ENCODE measurements at regions not wholly inside any gene's neighbourhood (a gene's known extent, or its start where the extent isn't known, plus 50 kb on each side); places are given as distances from the start of the nearest gene placed in this dataset.
"Not testable (repeated sequence)": the region's sequence is repeated elsewhere in the genome, so short reads cannot be mapped to it uniquely, and the experiment has no call there.

DNA sequence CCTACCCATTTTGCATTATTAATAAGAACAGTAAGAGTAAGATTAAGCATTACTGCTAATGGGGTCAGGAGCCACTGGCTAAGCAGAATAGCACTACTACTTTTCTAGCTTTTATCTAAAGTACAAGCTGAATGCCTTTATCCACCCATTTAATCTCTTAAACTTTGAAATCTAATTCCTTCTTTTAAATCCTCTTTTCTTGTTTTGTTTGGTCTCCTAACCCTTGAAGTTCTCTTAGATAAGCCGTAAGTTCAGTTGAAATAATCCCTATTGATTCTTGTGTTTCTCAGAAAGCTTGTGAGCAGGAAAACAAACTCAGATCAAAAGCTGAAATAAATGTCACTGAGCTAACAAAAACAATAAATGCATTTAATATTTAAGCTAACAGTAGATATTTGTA, 380.2 kb downstream of the TBC1D32 start:
- no peak for ATAC-seq
- Mint-ChIP-seq H3K27ac (no peak overlapping the region), H3K9me3 (ENCODE audit: low read depth) (no peaks in the 10 kb centered on the region), H3K4me3 (no peak overlapping the region), H3K4me1 (no peaks in the 10 kb centered on the region), H3K36me3 (ENCODE audit: low read depth) (no peaks in the 10 kb centered on the region), H3K27me3 (peaks cover 2% of the 10 kb centered on the region)
- intact Hi-C loops (cut with DNase I, micrococcal nuclease) = no loop called here
- ChIA-PET POLR2A (interaction anchor here (0.6 kb wide), 1 partner anchor 179 kb away, joined by 3 read pairs; no protein-coding TSS in a partner anchor), CTCF (no interaction called here)
- no peak for DNase-seq

- intact Hi-C loops (cut with DNase I, micrococcal nuclease) = no loop called here
- CTCF ChIA-PET = no interaction called here
- no peak overlapping the region for H3K4me3 Mint-ChIP-seq
- peaks cover 2% of the 10 kb centered on the region for H3K27me3 Mint-ChIP-seq
- H3K36me3 Mint-ChIP-seq (ENCODE audit: low read depth) = no peaks in the 10 kb centered on the region
- DNase-seq = no peak
- no peak overlapping the region for H3K27ac Mint-ChIP-seq
- H3K9me3 Mint-ChIP-seq (ENCODE audit: low read depth) = no peaks in the 10 kb centered on the region
- H3K4me1 Mint-ChIP-seq = no peaks in the 10 kb centered on the region
- no peak for ATAC-seq
- POLR2A ChIA-PET = no interaction called here
Measured at GRCh38 chr6:120951258-120951657, 383.0 kb downstream of the TBC1D32 start.

DNA sequence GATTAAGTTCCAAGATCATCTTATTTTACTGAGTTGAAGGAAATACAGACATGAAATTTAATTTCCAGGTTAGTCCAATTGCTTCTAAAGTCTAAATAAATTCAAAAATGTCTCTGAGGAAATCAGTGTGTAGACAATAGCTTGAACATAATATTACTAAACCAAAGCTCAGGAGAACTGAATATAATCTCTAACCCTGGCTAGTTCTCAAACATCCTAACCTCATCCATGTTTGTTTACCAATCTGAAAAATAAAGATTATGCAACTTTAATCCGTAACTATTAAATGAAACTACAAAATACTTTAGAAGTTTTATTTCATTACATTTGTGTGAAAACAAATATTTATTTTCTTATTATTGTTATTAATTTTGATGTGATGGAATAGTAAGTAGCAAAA, 387.2 kb downstream of the TBC1D32 start:
- ChIA-PET CTCF (no interaction called here), POLR2A (no interaction called here)
- Mint-ChIP-seq H3K9me3 (ENCODE audit: low read depth) (no peaks in the 10 kb centered on the region), H3K36me3 (ENCODE audit: low read depth) (no peaks in the 10 kb centered on the region), H3K4me1 (no peaks in the 10 kb centered on the region), H3K4me3 (no peak overlapping the region), H3K27ac (no peak overlapping the region), H3K27me3 (no peaks in the 10 kb centered on the region)
- intact Hi-C loops (cut with DNase I, micrococcal nuclease) = no loop called here
- DNase-seq (no peak), ATAC-seq (no peak)

DNA sequence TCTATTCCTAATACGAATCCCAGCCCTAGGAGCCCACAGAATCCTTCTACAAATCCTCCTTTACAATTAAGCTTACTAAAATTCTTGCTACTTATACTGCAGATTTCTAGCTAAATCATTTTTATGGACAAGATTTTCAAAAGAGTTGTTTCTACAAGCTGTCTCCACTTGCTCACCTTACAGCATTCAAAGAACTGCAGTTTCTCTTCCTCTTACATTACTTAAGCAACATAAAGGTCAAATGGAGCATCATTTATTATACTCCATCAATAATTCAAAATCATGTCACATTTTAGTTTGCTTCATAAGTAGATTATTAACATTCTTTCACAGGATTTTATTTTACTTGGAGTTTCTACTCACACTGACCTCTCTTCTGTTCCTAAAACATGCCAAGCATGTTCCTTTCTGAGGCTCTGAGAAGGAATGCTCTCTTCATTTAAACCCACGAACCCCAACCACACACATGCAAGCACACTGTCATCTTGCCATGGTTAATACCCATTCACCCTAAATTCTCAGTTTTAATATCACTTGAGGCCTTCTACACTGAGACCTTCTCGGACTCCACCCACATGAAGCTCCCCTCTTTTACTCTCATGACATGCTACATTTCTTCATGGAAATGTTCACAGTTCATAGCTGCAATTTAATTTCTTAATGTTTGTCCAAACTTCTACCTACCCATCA, 388.2 kb downstream of the TBC1D32 start:
- intact Hi-C loops (cut with DNase I, micrococcal nuclease) = no loop called here
- Mint-ChIP-seq H3K4me1 (no peaks in the 10 kb centered on the region), H3K27me3 (no peaks in the 10 kb centered on the region), H3K36me3 (ENCODE audit: low read depth) (no peaks in the 10 kb centered on the region), H3K9me3 (ENCODE audit: low read depth) (no peaks in the 10 kb centered on the region), H3K27ac (no peak overlapping the region), H3K4me3 (no peak overlapping the region)
- POLR2A ChIA-PET = no interaction called here
- DNase-seq (no peak), ATAC-seq (no peak)
- CTCF ChIA-PET = no interaction called here

DNA sequence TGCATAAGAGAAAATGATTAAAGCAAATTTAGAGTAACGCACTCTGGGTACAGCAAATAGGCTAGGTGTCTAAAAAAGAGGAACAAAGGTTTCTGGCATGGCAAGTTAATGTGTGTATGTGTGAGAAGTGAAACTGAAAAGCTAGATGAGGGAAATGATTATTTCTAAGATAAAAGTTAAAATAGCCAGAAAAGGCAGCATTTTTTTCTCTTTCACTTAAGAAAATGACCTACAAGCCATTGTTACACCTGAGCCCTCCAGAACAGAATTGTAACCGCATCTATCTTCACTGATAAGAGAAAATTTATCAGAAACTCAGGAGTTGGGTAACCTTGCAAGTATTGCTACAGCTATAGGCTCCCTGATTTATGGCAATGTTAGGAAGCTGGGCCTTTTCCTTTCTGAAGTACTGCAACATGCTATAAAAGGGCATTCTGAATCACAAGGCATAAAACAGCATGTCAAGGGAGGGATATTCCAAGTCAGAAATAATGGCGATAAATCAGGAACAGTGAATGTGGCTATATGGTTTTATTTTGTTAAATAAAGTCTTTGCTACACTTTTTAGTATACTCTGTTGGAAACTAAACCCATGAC, 395.3 kb downstream of the TBC1D32 start:
- no peak for DNase-seq
- Mint-ChIP-seq H3K4me3 (no peak overlapping the region), H3K36me3 (ENCODE audit: low read depth) (no peaks in the 10 kb centered on the region), H3K9me3 (ENCODE audit: low read depth) (no peaks in the 10 kb centered on the region), H3K4me1 (no peaks in the 10 kb centered on the region), H3K27ac (no peak overlapping the region), H3K27me3 (no peaks in the 10 kb centered on the region)
- ChIA-PET CTCF (no interaction called here), POLR2A (no interaction called here)
- no peak for ATAC-seq
- intact Hi-C loops (cut with DNase I, micrococcal nuclease) = no loop called here

- DNase-seq = no peak
- Mint-ChIP-seq H3K27ac (no peak overlapping the region), H3K4me1 (no peaks in the 10 kb centered on the region), H3K27me3 (no peaks in the 10 kb centered on the region), H3K4me3 (no peak overlapping the region), H3K36me3 (ENCODE audit: low read depth) (no peaks in the 10 kb centered on the region), H3K9me3 (ENCODE audit: low read depth) (no peaks in the 10 kb centered on the region)
- ChIA-PET CTCF (no interaction called here), POLR2A (no interaction called here)
- no peak for ATAC-seq
- intact Hi-C loops (cut with DNase I, micrococcal nuclease) = no loop called here
Measured at GRCh38 chr6:120938164-120938875, 396.0 kb downstream of the TBC1D32 start.

DNA sequence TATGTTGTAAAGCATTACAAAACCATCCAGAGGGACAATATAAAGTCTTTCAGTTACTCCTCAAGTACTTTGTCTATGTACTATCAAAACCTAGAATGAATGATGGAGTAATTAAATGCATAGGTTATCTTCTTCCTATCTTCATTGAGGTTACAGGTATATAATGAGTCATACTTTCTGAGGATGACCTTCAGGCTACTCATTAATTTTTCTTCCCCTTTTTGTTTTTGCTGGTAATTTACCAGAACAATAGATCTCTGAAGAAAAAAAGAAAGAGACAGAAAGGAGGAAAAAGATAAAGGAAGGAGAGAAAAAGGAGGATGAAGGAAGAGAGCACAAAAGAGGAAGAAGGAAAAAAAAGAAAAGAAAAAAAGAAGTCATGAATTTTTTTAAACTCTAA, 398.4 kb downstream of the TBC1D32 start:
- no peak for ATAC-seq

GRCh38 chr6:120935016-120935415, 399.3 kb downstream of the TBC1D32 start:
- intact Hi-C loops (cut with DNase I, micrococcal nuclease) = no loop called here
- ATAC-seq (no peak), DNase-seq (no peak)
- ChIA-PET POLR2A (no interaction called here), CTCF (no interaction called here)
- Mint-ChIP-seq H3K27ac (no peak overlapping the region), H3K9me3 (ENCODE audit: low read depth) (no peaks in the 10 kb centered on the region), H3K4me3 (no peak overlapping the region), H3K36me3 (ENCODE audit: low read depth) (no peaks in the 10 kb centered on the region), H3K4me1 (no peaks in the 10 kb centered on the region), H3K27me3 (no peaks in the 10 kb centered on the region)

More for the DNA sequence above, 398.4 kb downstream of the TBC1D32 start:
- H3K36me3 Mint-ChIP-seq (ENCODE audit: low read depth) = no peaks in the 10 kb centered on the region
- H3K27ac Mint-ChIP-seq = no peak overlapping the region
- no peak for DNase-seq
- no peak overlapping the region for H3K4me3 Mint-ChIP-seq
- no peaks in the 10 kb centered on the region for H3K27me3 Mint-ChIP-seq
- intact Hi-C loops (cut with DNase I, micrococcal nuclease) = no loop called here
- H3K4me1 Mint-ChIP-seq = no peaks in the 10 kb centered on the region
- H3K9me3 Mint-ChIP-seq (ENCODE audit: low read depth) = no peaks in the 10 kb centered on the region
- ChIA-PET CTCF (no interaction called here), POLR2A (no interaction called here)

- POLR2A ChIA-PET; H3K9me3 Mint-ChIP-seq (ENCODE audit: low read depth): not testable (repeated sequence)
Measured at GRCh38 chr6:120931520-120932180, 402.6 kb downstream of the TBC1D32 start.

GRCh38 chr6:120930500-120930899, 403.8 kb downstream of the TBC1D32 start:
- not testable (repeated sequence) for H3K36me3 Mint-ChIP-seq (ENCODE audit: low read depth)

More at GRCh38 chr6:120931520-120932180, 402.6 kb downstream of the TBC1D32 start:
- H3K27ac Mint-ChIP-seq; intact Hi-C loops (cut with DNase I, micrococcal nuclease); H3K4me1 Mint-ChIP-seq; H3K36me3 Mint-ChIP-seq (ENCODE audit: low read depth); H3K4me3 Mint-ChIP-seq; ATAC-seq; DNase-seq; H3K27me3 Mint-ChIP-seq: not testable (repeated sequence)
- CTCF ChIA-PET = interaction anchor here (0.7 kb wide), 1 partner anchor 94 kb away, joined by 3 read pairs; no protein-coding TSS in a partner anchor

DNA sequence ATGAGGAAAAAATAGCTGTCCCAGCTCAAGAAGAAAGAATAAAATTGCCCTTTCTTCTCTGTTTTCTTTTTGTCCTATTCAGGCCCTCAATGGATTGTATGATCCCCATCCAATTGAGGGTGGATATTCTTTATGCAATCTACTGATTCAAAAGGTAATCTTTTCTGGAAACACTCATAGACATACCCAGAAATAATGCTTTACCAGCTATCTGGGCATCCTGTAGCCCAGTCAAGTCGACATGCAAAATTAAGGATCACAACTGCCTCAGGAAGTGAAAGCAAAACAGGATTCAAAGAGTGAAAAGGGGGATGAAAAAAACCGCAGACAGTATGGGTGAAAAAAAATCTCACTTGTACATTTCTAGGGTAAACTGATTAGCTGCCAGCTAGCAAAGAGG, 410.1 kb downstream of the TBC1D32 start:
- ATAC-seq (no peak), DNase-seq (no peak)
- no peaks in the 10 kb centered on the region for H3K36me3 Mint-ChIP-seq (ENCODE audit: low read depth)
- H3K4me3 Mint-ChIP-seq = no peak overlapping the region
- intact Hi-C loops (cut with DNase I, micrococcal nuclease) = no loop called here
- H3K27me3 Mint-ChIP-seq = no peaks in the 10 kb centered on the region
- no peaks in the 10 kb centered on the region for H3K9me3 Mint-ChIP-seq (ENCODE audit: low read depth)
- CTCF ChIA-PET = no interaction called here
- POLR2A ChIA-PET = no interaction called here
- no peak overlapping the region for H3K27ac Mint-ChIP-seq
- H3K4me1 Mint-ChIP-seq = no peaks in the 10 kb centered on the region

More at GRCh38 chr6:120930500-120930899, 403.8 kb downstream of the TBC1D32 start:
- H3K27ac Mint-ChIP-seq; DNase-seq; intact Hi-C loops (cut with DNase I, micrococcal nuclease); CTCF ChIA-PET; H3K4me3 Mint-ChIP-seq; H3K9me3 Mint-ChIP-seq (ENCODE audit: low read depth); H3K27me3 Mint-ChIP-seq; ATAC-seq; POLR2A ChIA-PET; H3K4me1 Mint-ChIP-seq: not testable (repeated sequence)

GRCh38 chr6:120918137-120918536, 416.1 kb downstream of the TBC1D32 start:
- DNase-seq = no peak
- Mint-ChIP-seq H3K9me3 (ENCODE audit: low read depth) (no peaks in the 10 kb centered on the region), H3K27ac (no peak overlapping the region), H3K4me1 (no peaks in the 10 kb centered on the region), H3K27me3 (no peaks in the 10 kb centered on the region), H3K36me3 (ENCODE audit: low read depth) (no peaks in the 10 kb centered on the region), H3K4me3 (no peak overlapping the region)
- intact Hi-C loops (cut with DNase I, micrococcal nuclease) = no loop called here
- ATAC-seq = no peak
- ChIA-PET POLR2A (no interaction called here), CTCF (no interaction called here)
